ENCODE measurements at regions not wholly inside any gene's neighbourhood (a gene's known extent, or its start where the extent isn't known, plus 50 kb on each side); places are given as distances from the start of the nearest gene placed in this dataset.

- Histone ChIP-seq H3K4me1 (no peaks in the 10 kb centered on the region), H3K27ac (no peak overlapping the region), H3K36me3 (peaks cover 0 to 63% (median 28%) of the 10 kb centered on the region in 9 donors), H3K9me3 (no peaks in the 10 kb centered on the region), H3K27me3 (no peaks in the 10 kb centered on the region), H3K4me3 (no peak overlapping the region)
- WGBS, 4 donors = 92 to 96% (median 95%) methylated on average over 3 of the region's 3 CpGs
- DNase-seq (no peak), ATAC-seq (no peak)
- no peak for TF ChIP-seq POLR2A (IDR thresholded peaks at IDR 0.05)
- TF ChIP-seq, protein P1, sequence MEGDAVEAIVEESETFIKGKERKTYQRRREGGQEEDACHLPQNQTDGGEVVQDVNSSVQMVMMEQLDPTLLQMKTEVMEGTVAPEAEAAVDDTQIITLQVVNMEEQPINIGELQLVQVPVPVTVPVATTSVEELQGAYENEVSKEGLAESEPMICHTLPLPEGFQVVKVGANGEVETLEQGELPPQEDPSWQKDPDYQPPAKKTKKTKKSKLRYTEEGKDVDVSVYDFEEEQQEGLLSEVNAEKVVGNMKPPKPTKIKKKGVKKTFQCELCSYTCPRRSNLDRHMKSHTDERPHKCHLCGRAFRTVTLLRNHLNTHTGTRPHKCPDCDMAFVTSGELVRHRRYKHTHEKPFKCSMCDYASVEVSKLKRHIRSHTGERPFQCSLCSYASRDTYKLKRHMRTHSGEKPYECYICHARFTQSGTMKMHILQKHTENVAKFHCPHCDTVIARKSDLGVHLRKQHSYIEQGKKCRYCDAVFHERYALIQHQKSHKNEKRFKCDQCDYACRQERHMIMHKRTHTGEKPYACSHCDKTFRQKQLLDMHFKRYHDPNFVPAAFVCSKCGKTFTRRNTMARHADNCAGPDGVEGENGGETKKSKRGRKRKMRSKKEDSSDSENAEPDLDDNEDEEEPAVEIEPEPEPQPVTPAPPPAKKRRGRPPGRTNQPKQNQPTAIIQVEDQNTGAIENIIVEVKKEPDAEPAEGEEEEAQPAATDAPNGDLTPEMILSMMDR (IDR thresholded peaks at IDR 0.05) = no peak
- intact Hi-C loops (cut with DNase I) = loop anchor here in 3 of 10 donors (5.0 to 10.0 kb wide), 3 partner anchors 105 to 575 kb away; partner anchors contain the start of gene CLMN (in 1 of the 3)
Measured at GRCh38 chr14:95420060-95420459, 96.4 kb downstream of the SYNE3 start.

DNA sequence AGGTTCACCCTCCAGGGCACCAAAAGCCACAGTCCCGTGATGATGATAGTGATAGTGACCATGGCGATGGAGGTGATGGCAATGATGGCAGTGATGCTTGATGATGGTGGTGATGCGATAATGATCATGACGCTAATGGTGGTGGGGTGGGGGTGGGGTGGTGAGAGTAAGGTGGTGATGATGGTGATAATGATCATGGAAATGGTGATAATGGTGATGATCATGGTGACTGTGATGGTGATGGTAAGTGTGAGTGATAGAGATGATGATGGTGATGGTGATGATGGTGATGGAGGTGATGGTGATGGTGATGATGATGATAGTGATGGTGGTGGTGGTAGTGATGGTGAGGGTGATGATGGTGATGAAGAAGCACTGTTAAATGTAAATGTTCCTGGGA, 96.9 kb downstream of the SYNE3 start:
- no peak overlapping the region for H3K27ac ChIP-seq
- no peaks in the 10 kb centered on the region for H3K9me3 ChIP-seq
- H3K36me3 ChIP-seq = peaks cover 0 to 66% (median 28%) of the 10 kb centered on the region in 9 donors
- ATAC-seq (no peak), DNase-seq (no peak)
- intact Hi-C loops (cut with DNase I) = loop anchor here in 2 of 10 donors (10.0 kb wide), 2 partner anchors 185 to 235 kb away; no protein-coding TSS in a partner anchor
- WGBS, 4 donors = 75 to 98% (median 90%) methylated on average over 4 of the region's 4 CpGs
- no peaks in the 10 kb centered on the region for H3K27me3 ChIP-seq
- H3K4me1 ChIP-seq = no peaks in the 10 kb centered on the region
- H3K4me3 ChIP-seq = no peak overlapping the region
- TF ChIP-seq, protein P1 (IDR thresholded peaks at IDR 0.05) = no peak
- TF ChIP-seq POLR2A (IDR thresholded peaks at IDR 0.05) = no peak

DNA sequence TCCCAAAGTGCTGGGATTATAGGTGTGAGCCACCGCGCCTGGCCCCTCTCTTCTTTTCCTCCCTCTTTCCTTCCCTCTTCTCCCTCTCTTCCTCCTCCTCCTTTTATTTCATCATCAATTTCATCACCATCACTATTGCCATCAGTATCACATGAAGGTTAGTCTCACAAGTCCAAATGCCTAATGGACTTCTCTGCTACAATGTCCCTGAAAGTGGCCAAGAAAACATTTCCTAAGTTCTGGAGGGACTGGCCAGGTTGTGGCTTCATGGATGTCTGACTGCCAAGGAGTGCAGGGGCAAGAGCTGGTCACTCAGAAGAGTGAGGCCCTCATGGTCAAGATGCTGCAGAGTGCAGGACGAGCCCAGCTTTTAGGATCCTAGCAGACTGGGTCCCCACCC, 97.6 kb downstream of the SYNE3 start:
- TF ChIP-seq, protein P1 (IDR thresholded peaks at IDR 0.05) = no peak
- no peak for TF ChIP-seq POLR2A (IDR thresholded peaks at IDR 0.05)
- H3K27me3 ChIP-seq = no peaks in the 10 kb centered on the region
- no peak for DNase-seq
- no peak overlapping the region for H3K4me3 ChIP-seq
- ATAC-seq = no peak
- intact Hi-C loops (cut with DNase I) = loop anchor here in 2 of 10 donors (10.0 kb wide), 2 partner anchors 184 to 234 kb away; no protein-coding TSS in a partner anchor
- H3K9me3 ChIP-seq = no peaks in the 10 kb centered on the region
- 93 to 100% (median 96%) methylated on average over 3 of the region's 3 CpGs for WGBS, 4 donors
- no peak overlapping the region for H3K27ac ChIP-seq
- H3K36me3 ChIP-seq = peaks cover 0 to 72% (median 28%) of the 10 kb centered on the region in 9 donors
- peaks cover 0 to 5% (median 0%) of the 10 kb centered on the region in 12 donors for H3K4me1 ChIP-seq

DNA sequence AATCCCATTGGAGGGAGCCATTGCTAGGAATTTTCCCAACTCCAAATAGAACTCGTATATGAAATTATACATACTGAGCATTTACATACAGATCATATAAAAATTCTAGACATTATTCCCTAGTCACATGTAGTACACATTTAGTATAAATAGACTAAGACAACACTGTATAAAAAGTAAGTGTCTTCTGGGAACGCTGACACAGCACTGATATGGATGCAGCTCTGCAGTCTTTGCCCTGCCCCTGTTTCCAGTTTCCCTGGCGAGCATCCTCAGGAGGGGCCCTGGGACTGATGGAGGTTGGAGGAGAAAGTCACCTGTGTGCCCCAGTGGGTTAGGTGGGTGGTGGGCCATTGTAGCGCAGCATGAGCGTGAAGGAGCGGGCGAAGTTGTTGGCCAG, 97.8 kb upstream of the CLMN start:
- TF ChIP-seq, protein P1 (IDR thresholded peaks at IDR 0.05) = no peak
- Histone ChIP-seq H3K27ac (no peak overlapping the region), H3K4me3 (no peak overlapping the region), H3K9me3 (no peaks in the 10 kb centered on the region), H3K27me3 (no peaks in the 10 kb centered on the region), H3K4me1 (peaks cover 0 to 9% (median 0%) of the 10 kb centered on the region in 12 donors), H3K36me3 (peaks cover 0 to 69% (median 28%) of the 10 kb centered on the region in 9 donors)
- ATAC-seq (no peak), DNase-seq (no peak)
- intact Hi-C loops (cut with DNase I) = loop anchor here in 2 of 10 donors (10.0 kb wide), 2 partner anchors 183 to 233 kb away; no protein-coding TSS in a partner anchor
- WGBS, 4 donors = 91 to 97% (median 94%) methylated on average over 7 of the region's 7 CpGs
